ENCODE measurements at regions not wholly inside any gene's neighbourhood (a gene's known extent, or its start where the extent isn't known, plus 50 kb on each side); places are given as distances from the start of the nearest gene placed in this dataset.

DNA sequence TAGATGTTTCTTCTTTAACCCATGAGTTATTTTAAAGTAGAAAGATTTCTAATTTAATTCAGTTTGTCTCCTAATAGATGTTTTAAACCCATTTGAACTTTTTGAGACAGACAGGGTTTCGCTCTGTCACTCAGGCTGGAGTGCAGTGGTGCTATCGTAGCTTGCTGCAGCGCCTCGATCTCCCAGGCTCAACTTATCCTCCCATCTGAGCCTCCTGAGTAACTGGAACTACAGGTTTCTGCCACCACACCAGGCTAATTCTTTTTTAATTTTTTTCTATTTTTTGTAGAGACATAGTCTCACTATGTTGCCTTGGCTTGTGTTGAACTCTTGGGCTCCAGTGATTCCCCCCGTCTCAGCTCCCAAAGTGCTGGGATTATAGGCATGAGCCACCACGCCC, 53.0 kb upstream of the RAB18 start:
- DNase-seq, result no peak
- in situ Hi-C loops (cut with HindIII; ENCODE audit: low pct_ligation_motif_present, low pct_unique_long_range_greater_than_20kb, low sequenced_read_pairs), result no loop called here

DNA sequence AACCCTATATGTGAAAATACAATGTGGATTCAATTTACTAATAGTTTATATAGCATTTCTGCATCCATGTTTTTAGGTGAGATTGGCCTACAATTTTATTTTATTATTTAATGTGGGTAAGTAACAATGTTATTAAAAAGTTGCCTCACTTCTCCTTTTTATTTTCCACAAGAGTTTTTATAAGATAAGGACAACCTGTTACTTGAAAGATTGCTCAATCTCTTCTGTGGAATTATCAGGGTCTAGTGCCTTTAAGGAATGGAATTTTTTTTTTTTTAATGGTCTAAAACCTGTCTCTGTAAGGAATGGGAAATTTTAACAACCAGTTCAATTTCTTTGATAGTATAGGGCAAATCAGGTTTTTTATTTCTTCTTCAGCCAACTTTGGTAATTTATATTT, 53.9 kb upstream of the RAB18 start:
- DNase-seq, result peak; percentile 16
- in situ Hi-C loops (cut with HindIII; ENCODE audit: low pct_ligation_motif_present, low pct_unique_long_range_greater_than_20kb, low sequenced_read_pairs), result no loop called here

DNA sequence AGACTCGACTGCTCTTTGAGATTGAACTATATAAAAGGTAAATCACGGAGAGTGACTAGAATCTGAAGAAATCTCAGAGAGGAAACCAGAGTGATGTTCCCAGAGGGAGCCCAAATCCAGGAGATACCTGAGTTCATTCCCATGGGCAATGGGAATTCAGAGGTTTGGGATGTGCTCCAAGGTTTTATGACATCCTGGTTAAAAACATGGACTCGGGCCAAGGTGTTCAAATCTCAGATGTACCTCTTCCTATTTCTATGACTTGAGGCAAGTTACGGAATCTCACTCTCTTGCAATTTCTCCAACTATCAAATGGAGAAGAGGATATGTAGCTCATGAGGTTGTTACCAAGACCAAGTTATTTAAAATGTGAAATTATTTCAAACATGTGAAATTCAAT, 54.5 kb upstream of the RAB18 start:
- no peak for DNase-seq
- in situ Hi-C loops (cut with HindIII; ENCODE audit: low pct_ligation_motif_present, low pct_unique_long_range_greater_than_20kb, low sequenced_read_pairs), result no loop called here

DNA sequence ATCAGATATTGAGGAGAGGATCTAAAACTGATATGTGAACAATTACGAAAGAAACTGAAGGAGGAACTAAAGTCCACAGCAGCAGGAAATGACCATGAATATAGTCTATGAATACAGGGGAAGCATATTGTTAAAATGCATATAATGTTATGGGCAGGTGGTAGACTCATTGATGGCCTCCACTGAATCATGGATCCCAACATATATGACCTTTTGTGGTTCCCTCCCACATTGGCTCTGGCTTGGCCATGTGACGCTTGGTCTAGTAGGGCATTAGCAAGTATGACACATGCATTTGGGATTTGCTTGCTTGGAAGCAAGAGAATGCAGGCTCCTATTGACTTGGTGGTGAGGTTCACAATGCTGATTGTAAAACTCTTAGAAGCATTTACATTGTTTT, 55.2 kb upstream of the RAB18 start:
- in situ Hi-C loops (cut with HindIII; ENCODE audit: low pct_ligation_motif_present, low pct_unique_long_range_greater_than_20kb, low sequenced_read_pairs), result no loop called here
- peak; percentile 48 for DNase-seq

- DNase-seq, result no peak
- in situ Hi-C loops (cut with HindIII; ENCODE audit: low pct_ligation_motif_present, low pct_unique_long_range_greater_than_20kb, low sequenced_read_pairs), result no loop called here
Measured at GRCh38 chr10:27447540-27447939, 56.6 kb upstream of the RAB18 start.

DNA sequence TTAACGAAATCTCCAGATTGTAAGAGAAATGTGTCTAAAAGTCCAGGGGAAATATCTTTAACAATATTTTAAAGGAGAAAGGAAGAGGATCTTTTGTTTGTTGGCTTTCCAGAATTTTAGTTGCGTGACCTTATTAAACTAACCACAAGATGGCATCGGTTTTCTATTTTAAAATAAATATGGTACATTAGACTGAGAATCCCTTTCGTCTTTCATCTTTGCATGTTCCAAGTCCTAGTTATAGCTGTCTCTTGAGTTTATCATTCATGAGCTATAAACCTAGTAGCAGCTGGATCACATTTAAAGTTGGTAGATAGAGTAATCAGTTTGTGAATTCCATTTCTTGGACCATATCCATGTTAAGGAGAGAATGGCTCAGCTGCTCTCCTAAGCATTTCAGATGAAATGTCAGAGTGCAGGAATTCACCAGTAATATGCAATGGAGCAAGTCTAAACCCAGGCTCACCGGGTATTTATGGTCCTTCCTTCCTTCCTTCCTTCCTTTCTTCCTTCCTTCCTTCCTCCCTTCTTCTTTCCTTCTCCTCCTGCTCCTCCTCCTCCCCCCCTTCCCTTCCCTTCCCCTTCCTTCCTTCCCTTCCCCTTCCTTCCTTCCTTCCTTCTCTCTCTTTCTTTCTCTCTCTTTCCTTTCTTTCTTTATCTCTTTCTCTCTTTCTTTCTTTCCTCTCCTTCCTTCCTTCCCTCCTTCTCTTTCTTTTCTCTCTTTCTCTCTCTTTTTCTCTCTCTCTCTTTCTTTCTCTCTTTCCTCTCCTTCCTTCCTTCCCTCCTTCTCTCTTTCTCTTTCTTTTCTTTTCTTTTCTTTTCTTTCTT, 57.8 kb upstream of the RAB18 start:
- in situ Hi-C loops (cut with HindIII; ENCODE audit: low pct_ligation_motif_present, low pct_unique_long_range_greater_than_20kb, low sequenced_read_pairs), result no loop called here
- DNase-seq, result peak; percentile 47

GRCh38 chr10:27445070-27445469, 59.0 kb upstream of the RAB18 start:
- in situ Hi-C loops (cut with HindIII; ENCODE audit: low pct_ligation_motif_present, low pct_unique_long_range_greater_than_20kb, low sequenced_read_pairs), result no loop called here
- no peak for DNase-seq

- DNase-seq, result no peak
- in situ Hi-C loops (cut with HindIII; ENCODE audit: low pct_ligation_motif_present, low pct_unique_long_range_greater_than_20kb, low sequenced_read_pairs), result no loop called here
Measured at GRCh38 chr10:27440478-27440877, 63.6 kb upstream of the RAB18 start.

- in situ Hi-C loops (cut with HindIII; ENCODE audit: low pct_ligation_motif_present, low pct_unique_long_range_greater_than_20kb, low sequenced_read_pairs), result no loop called here
- no peak for DNase-seq
Measured at GRCh38 chr10:27440021-27440420, 64.1 kb upstream of the RAB18 start.

DNA sequence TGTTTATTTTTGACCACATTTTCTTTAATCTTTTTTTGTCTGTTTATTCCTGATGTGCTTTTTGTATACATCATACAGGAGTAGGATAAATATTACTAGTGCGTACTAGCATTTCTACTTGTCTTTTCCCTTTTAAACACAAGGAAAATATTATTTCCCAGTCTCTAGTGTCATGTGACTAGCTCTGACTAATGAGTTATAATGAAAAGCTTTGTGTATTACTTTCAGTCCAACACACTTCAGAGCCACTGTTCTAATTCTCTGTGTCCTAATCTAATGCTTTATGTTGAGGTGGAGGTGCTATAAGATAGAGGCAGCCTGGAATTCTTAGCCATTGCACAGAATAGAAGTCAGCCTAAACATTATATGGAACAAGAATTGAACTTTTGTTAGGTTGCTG, 65.0 kb upstream of the RAB18 start:
- no peak for DNase-seq
- in situ Hi-C loops (cut with HindIII; ENCODE audit: low pct_ligation_motif_present, low pct_unique_long_range_greater_than_20kb, low sequenced_read_pairs), result no loop called here

- in situ Hi-C loops (cut with HindIII; ENCODE audit: low pct_ligation_motif_present, low pct_unique_long_range_greater_than_20kb, low sequenced_read_pairs), result no loop called here
- DNase-seq, result no peak
Measured at GRCh38 chr10:27437775-27438174, 66.3 kb upstream of the RAB18 start.

- in situ Hi-C loops (cut with HindIII; ENCODE audit: low pct_ligation_motif_present, low pct_unique_long_range_greater_than_20kb, low sequenced_read_pairs), result no loop called here
- DNase-seq, result no peak
Measured at GRCh38 chr10:27436710-27437109, 67.4 kb upstream of the RAB18 start.

- DNase-seq, result no peak
Measured at GRCh38 chr10:27433976-27434375, 70.1 kb upstream of the RAB18 start.

DNA sequence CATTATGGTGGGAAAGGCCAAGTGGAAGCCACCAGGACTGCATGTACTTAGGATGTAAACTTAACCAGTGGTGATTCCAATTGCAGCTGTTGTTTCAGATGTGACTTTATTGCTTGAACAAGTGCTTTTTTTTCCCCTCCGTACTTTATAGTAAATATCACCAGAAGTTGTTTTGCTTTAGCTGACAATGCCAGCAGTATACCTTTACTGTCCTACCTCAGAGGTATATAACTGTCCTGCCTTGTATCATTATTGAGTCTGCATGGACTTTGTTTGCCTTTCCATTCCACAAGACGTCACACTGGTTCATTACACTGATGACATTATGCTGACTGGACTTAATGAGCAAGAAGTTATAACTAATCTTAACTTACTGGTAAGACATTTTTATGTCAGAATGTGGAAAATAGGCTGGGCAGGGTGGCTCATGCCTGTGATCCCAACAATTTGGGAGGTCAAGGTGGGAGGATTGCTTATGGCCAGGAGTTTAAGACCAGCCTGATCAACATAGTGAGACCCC, 77.1 kb upstream of the RAB18 start:
- in situ Hi-C loops (cut with HindIII; ENCODE audit: low pct_ligation_motif_present, low pct_unique_long_range_greater_than_20kb, low sequenced_read_pairs), result no loop called here
- no peak for DNase-seq

More at GRCh38 chr10:27433976-27434375, 70.1 kb upstream of the RAB18 start:
- in situ Hi-C loops (cut with HindIII; ENCODE audit: low pct_ligation_motif_present, low pct_unique_long_range_greater_than_20kb, low sequenced_read_pairs), result no loop called here

DNA sequence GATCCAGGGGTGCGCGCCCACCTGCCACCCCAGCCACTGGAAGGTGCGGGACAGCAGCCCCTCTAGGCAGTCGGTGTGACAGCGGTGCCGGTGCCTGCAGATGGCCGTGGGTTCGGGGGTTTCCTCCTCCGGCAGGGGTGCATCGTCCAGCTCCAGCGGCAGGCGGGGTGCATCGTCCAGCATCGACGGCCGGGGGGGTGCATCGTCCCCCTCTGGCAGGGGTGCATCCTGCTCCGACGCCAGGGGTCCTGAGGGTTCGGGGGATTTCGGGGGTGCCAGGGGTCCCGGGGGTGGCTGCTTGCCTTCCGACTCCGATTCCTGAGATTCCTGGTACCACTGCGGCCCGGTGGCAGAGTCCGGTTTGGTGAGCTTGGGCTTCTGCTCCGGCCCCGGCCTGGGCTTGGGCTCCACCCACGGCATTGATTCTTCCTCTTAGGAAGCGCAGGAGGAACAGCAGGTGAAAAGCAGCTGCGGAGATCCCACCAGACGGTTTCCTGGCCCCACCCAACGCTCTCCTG, 90.2 kb upstream of the RAB18 start:
- no peak for DNase-seq
- in situ Hi-C loops (cut with HindIII; ENCODE audit: low pct_ligation_motif_present, low pct_unique_long_range_greater_than_20kb, low sequenced_read_pairs), result no loop called here

DNA sequence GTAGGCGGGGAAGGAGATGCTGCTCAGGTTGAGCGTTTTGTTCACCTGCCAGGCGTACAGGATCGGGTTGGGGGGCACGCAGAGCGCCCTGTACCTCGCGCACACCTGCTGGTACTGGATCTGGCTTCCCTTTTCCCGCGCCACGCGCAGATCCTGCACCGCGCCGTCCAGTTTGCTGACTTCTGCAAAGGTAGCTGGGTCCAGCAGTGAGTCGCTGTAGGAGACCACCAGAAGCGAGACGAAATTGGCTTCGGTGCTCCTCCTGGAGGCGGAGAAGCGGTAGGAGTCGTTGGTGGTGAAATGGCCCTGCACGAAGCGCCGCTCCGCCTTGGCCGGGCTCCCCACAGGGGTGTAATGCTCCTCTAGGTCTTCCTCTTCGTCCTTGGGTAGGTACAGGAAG, 90.7 kb upstream of the RAB18 start:
- in situ Hi-C loops (cut with HindIII; ENCODE audit: low pct_ligation_motif_present, low pct_unique_long_range_greater_than_20kb, low sequenced_read_pairs), result no loop called here
- DNase-seq, result no peak

- no peak for DNase-seq
- in situ Hi-C loops (cut with HindIII; ENCODE audit: low pct_ligation_motif_present, low pct_unique_long_range_greater_than_20kb, low sequenced_read_pairs), result no loop called here
Measured at GRCh38 chr10:27410153-27410552, 94.0 kb upstream of the RAB18 start.

DNA sequence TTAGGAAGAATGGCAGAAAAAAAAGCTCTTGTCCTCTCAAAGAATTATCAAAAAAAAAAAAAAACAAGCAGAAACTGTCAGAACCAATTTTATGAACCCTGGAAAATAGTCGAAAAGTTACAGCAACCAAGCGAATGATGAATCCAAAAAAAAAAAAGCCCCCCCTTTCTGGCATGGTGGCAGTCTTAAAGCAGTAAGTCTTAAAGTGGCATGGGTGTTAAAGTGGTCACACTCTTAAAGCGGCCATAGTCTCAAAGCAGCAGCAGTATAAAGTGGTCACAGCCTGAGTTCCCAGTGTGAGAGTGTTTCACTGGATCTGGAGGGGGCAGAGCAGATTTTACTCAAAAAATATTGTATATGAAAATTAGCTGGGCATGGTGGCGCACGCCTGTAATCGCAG, 96.8 kb upstream of the RAB18 start:
- in situ Hi-C loops (cut with HindIII; ENCODE audit: low pct_ligation_motif_present, low pct_unique_long_range_greater_than_20kb, low sequenced_read_pairs), result no loop called here
- DNase-seq, result no peak

GRCh38 chr10:27399871-27400270, 104.2 kb upstream of the RAB18 start:
- in situ Hi-C loops (cut with HindIII; ENCODE audit: low pct_ligation_motif_present, low pct_unique_long_range_greater_than_20kb, low sequenced_read_pairs), result no loop called here
- DNase-seq, result no peak

- in situ Hi-C loops (cut with HindIII; ENCODE audit: low pct_ligation_motif_present, low pct_unique_long_range_greater_than_20kb, low sequenced_read_pairs), result no loop called here
- no peak for DNase-seq
Measured at GRCh38 chr10:27393961-27394360, 110.1 kb upstream of the RAB18 start.

Measured in ACHN (cell line).